ENCODE measurements at regions not wholly inside any gene's neighbourhood (a gene's known extent, or its start where the extent isn't known, plus 50 kb on each side); places are given as distances from the start of the nearest gene placed in this dataset.

DNA sequence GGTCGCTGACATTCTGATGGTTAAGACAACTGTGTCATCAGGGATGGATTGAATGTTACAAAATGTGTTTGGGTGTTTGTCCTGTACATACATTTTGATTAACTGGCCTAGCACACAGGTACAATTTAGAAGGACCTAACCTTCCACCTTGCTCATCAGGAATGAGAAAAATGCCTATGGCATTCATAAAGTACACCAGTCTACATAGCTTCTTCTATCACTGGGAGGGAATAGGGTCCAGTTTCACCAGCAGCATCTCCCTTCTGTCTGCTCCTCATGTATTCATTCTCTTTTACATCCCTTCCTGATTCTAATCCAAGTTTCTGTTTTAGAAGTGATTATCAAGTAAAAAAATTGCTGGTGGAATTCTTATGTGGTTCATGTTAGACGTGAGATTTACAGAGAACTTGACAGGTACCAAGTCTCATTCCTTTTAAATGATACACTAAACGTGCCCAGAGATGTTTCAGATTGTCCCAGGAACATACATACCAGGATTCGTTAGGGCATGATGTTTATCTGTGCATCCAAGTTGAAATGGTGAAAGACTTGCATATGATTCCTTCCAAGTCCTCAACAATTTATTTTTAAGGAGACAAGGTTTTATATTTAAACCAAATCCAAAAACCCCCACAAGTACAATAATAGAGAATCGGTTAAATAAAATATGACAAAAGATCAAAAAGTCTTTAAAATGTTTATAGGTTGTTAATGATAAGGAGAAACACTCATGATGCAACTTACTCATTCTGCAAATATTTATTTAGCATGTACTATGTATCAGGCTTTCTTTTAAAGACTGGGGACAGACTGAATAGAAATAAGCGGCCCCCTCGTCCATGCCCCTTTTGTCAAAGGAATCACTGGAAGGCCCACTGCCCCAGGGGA lies 359.1 kb downstream of the ZNF674 start:
- TF ChIP-seq, protein P1, sequence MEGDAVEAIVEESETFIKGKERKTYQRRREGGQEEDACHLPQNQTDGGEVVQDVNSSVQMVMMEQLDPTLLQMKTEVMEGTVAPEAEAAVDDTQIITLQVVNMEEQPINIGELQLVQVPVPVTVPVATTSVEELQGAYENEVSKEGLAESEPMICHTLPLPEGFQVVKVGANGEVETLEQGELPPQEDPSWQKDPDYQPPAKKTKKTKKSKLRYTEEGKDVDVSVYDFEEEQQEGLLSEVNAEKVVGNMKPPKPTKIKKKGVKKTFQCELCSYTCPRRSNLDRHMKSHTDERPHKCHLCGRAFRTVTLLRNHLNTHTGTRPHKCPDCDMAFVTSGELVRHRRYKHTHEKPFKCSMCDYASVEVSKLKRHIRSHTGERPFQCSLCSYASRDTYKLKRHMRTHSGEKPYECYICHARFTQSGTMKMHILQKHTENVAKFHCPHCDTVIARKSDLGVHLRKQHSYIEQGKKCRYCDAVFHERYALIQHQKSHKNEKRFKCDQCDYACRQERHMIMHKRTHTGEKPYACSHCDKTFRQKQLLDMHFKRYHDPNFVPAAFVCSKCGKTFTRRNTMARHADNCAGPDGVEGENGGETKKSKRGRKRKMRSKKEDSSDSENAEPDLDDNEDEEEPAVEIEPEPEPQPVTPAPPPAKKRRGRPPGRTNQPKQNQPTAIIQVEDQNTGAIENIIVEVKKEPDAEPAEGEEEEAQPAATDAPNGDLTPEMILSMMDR (IDR thresholded peaks at IDR 0.05; ENCODE audit: low read depth, low read length): no peak
- Histone ChIP-seq H3K9me3 (ENCODE audit: control insufficient read depth, insufficient read depth, low read length) (no peaks in the 10 kb centered on the region), H3K4me3 (ENCODE audit: low read depth, low read length) (no peak overlapping the region), H3K27ac (ENCODE audit: low read depth, low read length) (no peak overlapping the region), H3K27me3 (ENCODE audit: control insufficient read depth, insufficient read depth, low read length) (no peaks in the 10 kb centered on the region)
- POLR2A ChIA-PET: no interaction called here
- CTCF ChIA-PET: no interaction called here
- DNase-seq (ENCODE audit: low read depth, low spot score): no peak

DNA sequence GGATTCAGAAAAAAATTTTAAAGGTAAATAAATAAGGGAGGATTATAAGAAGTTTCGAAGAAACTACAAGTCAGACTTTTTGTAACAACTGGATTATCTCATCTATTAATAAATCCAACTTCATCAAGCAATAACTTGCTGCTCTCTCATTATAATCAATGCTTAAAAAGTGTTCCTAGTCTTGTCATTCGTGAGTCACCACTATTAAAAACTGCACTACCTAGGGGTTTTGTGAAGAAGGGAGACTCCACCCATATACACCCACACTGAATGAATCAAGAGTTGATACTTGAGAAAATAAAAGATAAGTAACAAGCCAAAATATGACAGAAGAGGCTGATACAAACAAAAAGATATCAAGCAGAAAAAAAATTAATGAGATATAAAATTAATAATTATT lies 360.5 kb downstream of the ZNF674 start:
- no peak overlapping the region for H3K4me3 ChIP-seq (ENCODE audit: low read depth, low read length)
- CTCF ChIA-PET: no interaction called here
- H3K9me3 ChIP-seq (ENCODE audit: control insufficient read depth, insufficient read depth, low read length): no peaks in the 10 kb centered on the region
- H3K27me3 ChIP-seq (ENCODE audit: control insufficient read depth, insufficient read depth, low read length): no peaks in the 10 kb centered on the region
- H3K27ac ChIP-seq (ENCODE audit: low read depth, low read length): no peak overlapping the region
- POLR2A ChIA-PET: no interaction called here
- no peak for DNase-seq (ENCODE audit: low read depth, low spot score)
- TF ChIP-seq, protein P1 (IDR thresholded peaks at IDR 0.05; ENCODE audit: low read depth, low read length): no peak

DNA sequence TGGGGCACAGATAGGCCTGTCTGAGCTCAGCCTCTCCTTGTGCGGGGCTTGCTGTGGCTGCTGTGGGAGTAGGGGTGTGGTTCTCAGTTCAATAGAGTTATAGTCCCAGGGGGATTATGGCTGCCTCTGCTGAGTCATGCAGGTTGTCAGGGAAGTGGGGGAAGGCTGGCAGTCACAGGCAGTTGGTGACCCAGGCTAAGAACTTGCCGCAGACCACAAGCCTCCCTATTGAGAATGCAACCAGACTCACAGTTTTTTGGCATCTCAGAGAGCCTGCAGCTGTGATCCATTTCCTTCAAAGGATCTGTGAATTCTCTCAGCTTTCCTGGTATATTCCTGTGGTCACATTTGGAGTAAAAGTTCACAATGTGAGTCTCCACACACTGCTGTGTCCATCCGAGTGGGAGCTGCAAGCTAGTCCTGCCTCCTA lies 364.9 kb downstream of the ZNF674 start:
- TF ChIP-seq, protein P1 (IDR thresholded peaks at IDR 0.05; ENCODE audit: low read depth, low read length): no peak
- Histone ChIP-seq H3K4me3 (ENCODE audit: low read depth, low read length) (no peak overlapping the region), H3K27me3 (ENCODE audit: control insufficient read depth, insufficient read depth, low read length) (no peaks in the 10 kb centered on the region), H3K9me3 (ENCODE audit: control insufficient read depth, insufficient read depth, low read length) (no peaks in the 10 kb centered on the region), H3K27ac (ENCODE audit: low read depth, low read length) (no peak overlapping the region)
- DNase-seq (ENCODE audit: low read depth, low spot score): no peak
- ChIA-PET CTCF (interaction anchor here (1.0 kb wide), 1 partner anchor 24 kb away, joined by 3 read pairs; no protein-coding TSS in a partner anchor), POLR2A (no interaction called here)

DNA sequence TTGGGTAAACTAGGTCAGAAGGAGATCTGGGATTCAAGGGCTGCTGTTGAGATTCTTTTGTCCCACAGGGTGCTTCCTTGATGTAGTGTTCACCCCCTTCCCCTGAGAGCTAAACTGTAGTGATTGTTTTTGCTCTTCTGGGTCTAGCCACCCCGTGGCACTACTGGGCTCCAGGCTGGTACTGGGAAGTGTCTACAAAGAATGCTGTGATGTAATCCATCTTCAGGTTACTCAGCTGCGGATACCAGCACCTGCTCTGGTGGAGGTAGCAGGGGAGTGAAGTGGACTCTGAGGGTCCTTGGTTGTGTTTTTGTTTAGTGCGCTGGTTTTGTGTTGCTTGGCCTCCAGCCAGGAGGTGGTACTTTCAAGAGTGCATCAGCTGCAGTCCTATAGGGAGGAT lies 365.5 kb downstream of the ZNF674 start:
- ChIA-PET CTCF (no interaction called here), POLR2A (no interaction called here)
- no peak for DNase-seq (ENCODE audit: low read depth, low spot score)

DNA sequence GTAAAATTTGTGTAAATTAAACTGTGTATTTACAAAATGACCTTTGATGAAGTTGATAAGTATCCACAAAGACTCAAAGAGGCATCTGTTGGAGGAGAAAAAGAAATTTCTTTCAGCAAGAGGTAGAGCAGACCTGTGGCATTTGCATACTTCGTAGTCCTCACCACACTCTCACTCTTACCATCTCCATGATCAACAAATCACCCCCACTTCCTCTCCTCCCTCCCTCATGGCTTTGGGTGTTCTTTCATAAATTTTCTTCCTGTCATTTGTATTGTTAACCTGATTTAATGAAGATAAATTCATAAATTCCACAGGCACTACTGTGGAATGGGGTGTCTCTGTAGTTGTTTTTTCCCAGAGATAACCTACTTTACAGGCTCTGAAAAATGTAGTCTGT lies 366.5 kb downstream of the ZNF674 start:
- CTCF ChIA-PET: no interaction called here
- POLR2A ChIA-PET: no interaction called here
- H3K9me3 ChIP-seq (ENCODE audit: control insufficient read depth, insufficient read depth, low read length): no peaks in the 10 kb centered on the region

More for the DNA sequence above, 365.5 kb downstream of the ZNF674 start:
- Histone ChIP-seq H3K9me3 (ENCODE audit: control insufficient read depth, insufficient read depth, low read length) (no peaks in the 10 kb centered on the region), H3K27me3 (ENCODE audit: control insufficient read depth, insufficient read depth, low read length) (no peaks in the 10 kb centered on the region), H3K27ac (ENCODE audit: low read depth, low read length) (no peak overlapping the region), H3K4me3 (ENCODE audit: low read depth, low read length) (no peak overlapping the region)
- TF ChIP-seq, protein P1 (IDR thresholded peaks at IDR 0.05; ENCODE audit: low read depth, low read length): no peak

More for the DNA sequence above, 366.5 kb downstream of the ZNF674 start:
- H3K27me3 ChIP-seq (ENCODE audit: control insufficient read depth, insufficient read depth, low read length): no peaks in the 10 kb centered on the region
- H3K4me3 ChIP-seq (ENCODE audit: low read depth, low read length): no peak overlapping the region
- TF ChIP-seq, protein P1 (IDR thresholded peaks at IDR 0.05; ENCODE audit: low read depth, low read length): no peak
- no peak overlapping the region for H3K27ac ChIP-seq (ENCODE audit: low read depth, low read length)
- DNase-seq (ENCODE audit: low read depth, low spot score): no peak

All from AG04450 (cell line).